Calu3 (cell line): ENCODE measurements at regions not wholly inside any gene's neighbourhood (a gene's known extent, or its start where the extent isn't known, plus 50 kb on each side); places are given as distances from the start of the nearest gene placed in this dataset.

Experiments used
- BruUV-seq: library from RNA; stranded (reverse); fragments of 400-500 nt; replicated peaks from 2 replicates; lab custom pipeline; 2021; lab: Mats Ljungman, UMichigan
- CTCF ChIA-PET: fragments of 300-600 bp; sonication (Branson Sonifier 250); formaldehyde crosslinking; loops from one replicate; lab custom pipeline; 2022; ENCODE audit warnings: antibody characterized with exemption; lab: Charles Lee
- DNase-seq: peaks from one replicate; pipeline ENCODE4 v3.0.0; 2022
- H3K27ac Mint-ChIP-seq: one replicate; pipeline ENCODE4 v1.8.0; 2022; ENCODE audit warnings: mixed read lengths; ENCODE audit not compliant: unreplicated experiment
- H3K27me3 Mint-ChIP-seq: one replicate; pipeline ENCODE4 v1.8.0; 2022; ENCODE audit warnings: mixed read lengths; ENCODE audit not compliant: unreplicated experiment
- H3K36me3 Mint-ChIP-seq: one replicate; pipeline ENCODE4 v1.8.0; 2022; ENCODE audit warnings: mild to moderate bottlenecking, moderate library complexity, mixed read lengths; ENCODE audit not compliant: insufficient read depth, unreplicated experiment
- H3K4me1 Mint-ChIP-seq: one replicate; pipeline ENCODE4 v1.8.0; 2022; ENCODE audit warnings: mild to moderate bottlenecking, low read depth, mixed read lengths; ENCODE audit not compliant: unreplicated experiment
- H3K4me3 Mint-ChIP-seq: one replicate; pipeline ENCODE4 v1.8.0; 2022; ENCODE audit warnings: mild to moderate bottlenecking, low read depth, moderate library complexity, mixed read lengths; ENCODE audit not compliant: unreplicated experiment
- H3K9me3 Mint-ChIP-seq: one replicate; pipeline ENCODE4 v1.8.0; 2022; ENCODE audit warnings: low read depth, mixed read lengths; ENCODE audit not compliant: unreplicated experiment
- intact Hi-C: fragments of 100-400 bp; cut with micrococcal nuclease; formaldehyde crosslinking; loops from one replicate; pipeline ENCODE4 v1.10.0; 2022; ENCODE audit not compliant: unreplicated experiment
- TF ChIP-seq, protein P1 (sequence below): fragments of 200-600 bp; IDR thresholded peaks from one replicate; pipeline ENCODE4 v1.8.0; 2022; ENCODE audit warnings: antibody characterized with exemption; ENCODE audit not compliant: unreplicated experiment

DNA sequence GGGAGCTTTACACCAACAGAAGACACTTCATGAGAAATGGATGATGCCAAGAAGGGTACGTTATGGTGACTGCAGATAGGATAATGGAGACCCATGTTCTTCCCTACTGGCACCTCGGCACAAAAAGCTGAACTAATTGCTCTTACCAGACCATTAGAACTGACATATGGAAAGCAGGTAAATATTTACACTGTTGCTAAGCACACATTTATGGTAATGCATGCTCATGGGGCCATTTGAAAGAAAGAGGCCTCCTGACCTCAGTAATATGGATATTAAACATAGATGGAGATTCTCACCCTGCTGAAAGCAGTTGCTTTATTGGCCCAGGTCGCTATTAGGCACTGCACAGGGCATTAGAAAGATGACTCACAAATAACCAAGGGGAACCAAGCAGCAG is 1759.6 kb downstream of the C4orf33 start:
- H3K4me3 Mint-ChIP-seq: no peak overlapping the region
- no TSS peak for BruUV-seq
- no peaks in the 10 kb centered on the region for H3K27me3 Mint-ChIP-seq
- intact Hi-C loops: loop anchor here (5.0 kb wide), 1 partner anchor 42 kb away; no protein-coding TSS in a partner anchor
- H3K36me3 Mint-ChIP-seq: no peaks in the 10 kb centered on the region
- DNase-seq: no peak
- no peak overlapping the region for H3K27ac Mint-ChIP-seq
- TF ChIP-seq, protein P1, sequence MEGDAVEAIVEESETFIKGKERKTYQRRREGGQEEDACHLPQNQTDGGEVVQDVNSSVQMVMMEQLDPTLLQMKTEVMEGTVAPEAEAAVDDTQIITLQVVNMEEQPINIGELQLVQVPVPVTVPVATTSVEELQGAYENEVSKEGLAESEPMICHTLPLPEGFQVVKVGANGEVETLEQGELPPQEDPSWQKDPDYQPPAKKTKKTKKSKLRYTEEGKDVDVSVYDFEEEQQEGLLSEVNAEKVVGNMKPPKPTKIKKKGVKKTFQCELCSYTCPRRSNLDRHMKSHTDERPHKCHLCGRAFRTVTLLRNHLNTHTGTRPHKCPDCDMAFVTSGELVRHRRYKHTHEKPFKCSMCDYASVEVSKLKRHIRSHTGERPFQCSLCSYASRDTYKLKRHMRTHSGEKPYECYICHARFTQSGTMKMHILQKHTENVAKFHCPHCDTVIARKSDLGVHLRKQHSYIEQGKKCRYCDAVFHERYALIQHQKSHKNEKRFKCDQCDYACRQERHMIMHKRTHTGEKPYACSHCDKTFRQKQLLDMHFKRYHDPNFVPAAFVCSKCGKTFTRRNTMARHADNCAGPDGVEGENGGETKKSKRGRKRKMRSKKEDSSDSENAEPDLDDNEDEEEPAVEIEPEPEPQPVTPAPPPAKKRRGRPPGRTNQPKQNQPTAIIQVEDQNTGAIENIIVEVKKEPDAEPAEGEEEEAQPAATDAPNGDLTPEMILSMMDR: no peak
- H3K4me1 Mint-ChIP-seq: no peaks in the 10 kb centered on the region
- H3K9me3 Mint-ChIP-seq: peaks cover 2% of the 10 kb centered on the region
- CTCF ChIA-PET: interaction anchor here (0.6 kb wide), 1 partner anchor 102 kb away, joined by 5 read pairs; no protein-coding TSS in a partner anchor

GRCh38 chr4:130859991-130860390 is 1764.0 kb downstream of the C4orf33 start:
- H3K27ac Mint-ChIP-seq: no peak overlapping the region
- intact Hi-C loops: loop anchor here (5.0 kb wide), 1 partner anchor 37 kb away; no protein-coding TSS in a partner anchor
- H3K27me3 Mint-ChIP-seq: no peaks in the 10 kb centered on the region
- H3K36me3 Mint-ChIP-seq: no peaks in the 10 kb centered on the region
- no peak overlapping the region for H3K4me3 Mint-ChIP-seq
- no peak for DNase-seq
- TF ChIP-seq, protein P1: no peak
- BruUV-seq: no TSS peak
- H3K9me3 Mint-ChIP-seq: no peaks in the 10 kb centered on the region
- H3K4me1 Mint-ChIP-seq: no peaks in the 10 kb centered on the region
- CTCF ChIA-PET: no interaction called here

GRCh38 chr4:130896920-130897319 is 1801.0 kb downstream of the C4orf33 start:
- Mint-ChIP-seq H3K9me3 (no peaks in the 10 kb centered on the region), H3K4me3 (no peak overlapping the region), H3K4me1 (no peaks in the 10 kb centered on the region), H3K36me3 (no peaks in the 10 kb centered on the region), H3K27ac (no peak overlapping the region), H3K27me3 (no peaks in the 10 kb centered on the region)
- CTCF ChIA-PET: no interaction called here
- TF ChIP-seq, protein P1: no peak
- no peak for DNase-seq
- intact Hi-C loops: loop anchor here (5.0 kb wide), 1 partner anchor 40 kb away; no protein-coding TSS in a partner anchor
- BruUV-seq: no TSS peak

DNA sequence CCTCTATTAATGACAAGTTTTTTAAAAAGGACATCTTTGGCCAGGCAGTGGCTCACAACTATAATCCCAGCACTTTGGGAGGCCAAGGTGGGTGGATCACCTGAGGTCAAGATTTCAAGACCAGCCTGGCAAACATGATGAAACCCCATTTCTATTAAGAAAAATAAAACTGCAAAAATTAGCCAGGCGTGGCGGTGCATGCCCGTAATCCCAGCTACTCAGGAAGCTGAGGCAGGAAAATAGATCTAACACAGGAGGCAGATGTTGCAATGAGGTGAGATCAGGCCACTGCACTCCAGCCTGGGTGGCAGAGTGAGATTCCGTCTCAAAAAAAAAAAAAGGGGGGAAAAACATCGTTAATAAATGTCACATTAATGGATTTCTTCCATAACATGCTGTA is 1805.4 kb downstream of the C4orf33 start:
- H3K9me3 Mint-ChIP-seq: peaks cover 2% of the 10 kb centered on the region
- no peaks in the 10 kb centered on the region for H3K36me3 Mint-ChIP-seq
- H3K4me3 Mint-ChIP-seq: no peak overlapping the region
- CTCF ChIA-PET: no interaction called here
- no peak overlapping the region for H3K27ac Mint-ChIP-seq
- no peaks in the 10 kb centered on the region for H3K27me3 Mint-ChIP-seq
- H3K4me1 Mint-ChIP-seq: no peaks in the 10 kb centered on the region
- TF ChIP-seq, protein P1: no peak
- BruUV-seq: no TSS peak
- intact Hi-C loops: no loop called here
- DNase-seq: no peak
